DND-41 (cell line): ENCODE measurements at regions not wholly inside any gene's neighbourhood (a gene's known extent, or its start where the extent isn't known, plus 50 kb on each side); places are given as distances from the start of the nearest gene placed in this dataset.

ENCODE experiments used
- CTCF ChIP-seq: IDR thresholded peaks from 2 replicates; pipeline ENCODE4 v1.5.1; 2012; ENCODE audit warnings: borderline replicate concordance, low read length, moderate library complexity, mild to moderate bottlenecking; ENCODE audit not compliant: poor library complexity, severe bottlenecking; ENCODE audit errors: extremely low read depth
- EZH2 ChIP-seq: IDR thresholded peaks from 3 replicates; pipeline ENCODE4 v1.6.1; 2012; ENCODE audit warnings: borderline replicate concordance, low read depth, mild to moderate bottlenecking, moderate library complexity, low read length, inconsistent platforms; ENCODE audit not compliant: severe bottlenecking

- no peak for TF ChIP-seq CTCF
- no peak for TF ChIP-seq EZH2
Measured at GRCh38 chr6:98384801-98385200, 449.6 kb upstream of the POU3F2 start.
